Astrocyte of the spinal cord (primary cell): ENCODE measurements at regions not wholly inside any gene's neighbourhood (a gene's known extent, or its start where the extent isn't known, plus 50 kb on each side); places are given as distances from the start of the nearest gene placed in this dataset.

Experiments used
- DNase-seq: peaks from one replicate; pipeline ENCODE4 v3.0.0; 2011; ENCODE audit warnings: low read depth, low spot score
- H3K4me3 ChIP-seq: 2 replicates; pipeline ENCODE4 v1.5.1; 2011; ENCODE audit warnings: low read depth, mild to moderate bottlenecking, low read length, moderate library complexity
- CTCF ChIP-seq: IDR thresholded peaks from 2 replicates; pipeline ENCODE4 v1.5.1; 2012; ENCODE audit warnings: low read depth, mild to moderate bottlenecking, low read length, inconsistent platforms
- in situ Hi-C: cut with HindIII; loops from 2 replicates; pipeline ENCODE4 v1.10.0; 2017; ENCODE audit warnings: low sequenced_read_pairs

DNA sequence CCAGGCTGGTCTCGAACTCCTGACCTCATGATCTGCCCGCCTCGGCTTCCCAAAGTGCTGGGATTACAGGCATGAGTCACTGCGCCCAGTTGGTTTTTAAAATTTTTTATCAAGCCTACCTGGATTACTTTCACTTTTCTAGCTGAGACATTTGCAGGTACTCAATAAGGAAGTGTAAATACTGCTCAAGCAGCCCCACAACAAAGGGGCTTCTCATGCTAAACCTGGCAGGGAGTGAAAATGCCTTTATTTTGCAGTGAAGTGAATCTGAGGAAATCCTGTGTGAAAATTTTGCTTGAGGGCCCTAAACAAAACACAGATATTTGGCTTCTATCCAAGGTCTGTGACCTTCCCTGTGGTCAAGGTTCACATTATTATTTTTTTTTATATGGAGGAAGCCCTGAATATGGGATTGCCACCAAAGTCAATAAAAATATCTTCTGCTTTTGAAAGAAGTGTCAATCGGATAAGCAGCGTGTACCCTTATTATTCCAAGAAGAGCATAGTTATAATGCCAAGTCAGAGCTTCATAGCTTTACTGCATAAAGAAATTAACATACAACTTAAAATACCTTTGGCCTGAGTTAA lies 481.0 kb downstream of the SH2D1A start:
- DNase-seq = no peak
- in situ Hi-C loops = no loop called here
- no peak overlapping the region for H3K4me3 ChIP-seq
- TF ChIP-seq CTCF = no peak

DNA sequence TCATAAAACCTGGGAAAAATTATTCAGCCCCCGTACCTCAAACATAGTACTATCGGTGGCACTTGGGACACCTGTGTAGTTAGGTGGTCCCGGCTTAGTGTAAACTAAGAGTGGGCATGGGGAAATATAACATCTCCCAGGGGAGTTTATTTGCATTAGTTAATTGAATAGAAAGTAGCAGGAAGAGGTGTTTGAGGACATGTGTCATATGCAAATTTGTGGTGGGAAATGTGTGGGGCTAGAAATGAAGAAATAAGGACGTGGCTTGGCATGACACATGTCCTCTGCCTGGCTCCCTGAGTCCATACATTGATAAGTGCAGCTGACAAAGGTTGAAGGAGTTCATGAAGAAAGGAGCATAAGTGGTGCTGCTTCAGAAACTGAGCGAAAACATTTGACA lies 483.6 kb downstream of the SH2D1A start:
- no peak for TF ChIP-seq CTCF
- H3K4me3 ChIP-seq = no peak overlapping the region
- in situ Hi-C loops = no loop called here
- DNase-seq = no peak

- TF ChIP-seq CTCF = no peak
- in situ Hi-C loops = no loop called here
- H3K4me3 ChIP-seq = no peak overlapping the region
- DNase-seq = no peak
Observed at GRCh38 chrX:124836786-124837185, 482.9 kb upstream of the TEX13C start.

GRCh38 chrX:124842205-124842604 lies 477.5 kb upstream of the TEX13C start:
- no peak for DNase-seq
- in situ Hi-C loops = no loop called here

GRCh38 chrX:124860736-124861135 lies 458.9 kb upstream of the TEX13C start:
- in situ Hi-C loops = no loop called here
- H3K4me3 ChIP-seq = no peak overlapping the region
- DNase-seq = no peak
- TF ChIP-seq CTCF = no peak

More at GRCh38 chrX:124842205-124842604, 477.5 kb upstream of the TEX13C start:
- no peak for TF ChIP-seq CTCF
- no peak overlapping the region for H3K4me3 ChIP-seq

DNA sequence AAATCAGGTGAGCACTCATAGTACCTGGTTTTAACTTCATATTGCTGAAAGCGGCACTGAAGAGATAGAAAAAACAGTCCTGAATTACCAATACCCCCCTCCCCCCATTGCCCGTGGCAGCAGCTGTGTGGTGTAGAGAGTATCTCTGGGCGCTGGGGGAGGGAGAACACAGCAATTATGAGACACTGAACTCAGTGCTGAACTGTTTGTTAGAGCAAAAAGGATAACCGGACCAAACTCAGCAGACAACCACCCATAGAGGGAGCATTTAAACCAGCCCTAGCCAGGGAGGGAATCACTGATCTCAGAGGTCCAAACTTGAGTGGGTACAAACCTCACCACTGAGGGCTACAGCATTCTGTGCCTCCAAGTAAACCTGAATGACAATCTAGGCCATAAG lies 457.4 kb upstream of the TEX13C start:
- in situ Hi-C loops = no loop called here
- no peak for TF ChIP-seq CTCF
- no peak for DNase-seq
- no peak overlapping the region for H3K4me3 ChIP-seq

DNA sequence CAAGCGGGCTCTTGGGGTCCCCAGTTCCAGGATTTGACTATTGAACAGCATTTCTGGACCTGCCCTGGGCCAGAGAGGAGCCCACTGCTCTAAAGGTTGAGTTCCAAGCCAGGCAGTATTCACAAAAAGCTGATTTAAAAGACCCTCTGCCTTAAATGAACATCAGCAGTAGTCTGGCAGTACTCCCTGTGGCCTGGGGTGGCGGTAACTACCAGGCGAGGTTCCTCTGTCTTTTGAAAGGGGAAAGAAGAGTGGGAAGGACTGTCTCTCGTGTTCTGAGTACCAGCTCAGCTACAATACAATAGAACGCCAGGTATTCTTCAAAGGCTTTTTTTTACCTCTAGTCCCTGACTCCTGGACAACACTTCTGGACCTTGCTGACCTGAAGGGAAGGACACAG lies 456.4 kb upstream of the TEX13C start:
- in situ Hi-C loops = no loop called here
- H3K4me3 ChIP-seq = no peak overlapping the region
- no peak for TF ChIP-seq CTCF
- no peak for DNase-seq
